PFSK-1 (cell line): ENCODE measurements at regions not wholly inside any gene's neighbourhood (a gene's known extent, or its start where the extent isn't known, plus 50 kb on each side); places are given as distances from the start of the nearest gene placed in this dataset.
A peak's percentile ranks its signal among the peaks of the same experiment; 100 is the strongest.

Source experiments
- FOXP2 ChIP-seq: optimal IDR thresholded peaks from 2 replicates; pipeline ENCODE3; 2011; ENCODE audit warnings: borderline replicate concordance, control low read depth, inconsistent platforms; ENCODE audit not compliant: insufficient read depth; ENCODE audit errors: extremely low read length, extremely low read depth
- POLR2AphosphoS5 ChIP-seq: IDR thresholded peaks from 2 replicates; pipeline ENCODE4 v1.6.1; 2012; ENCODE audit warnings: low read depth, mild to moderate bottlenecking, control low read depth, low read length, moderate library complexity
- SIN3A ChIP-seq: IDR thresholded peaks from 2 replicates; pipeline ENCODE4 v1.6.1; 2012; ENCODE audit warnings: mild to moderate bottlenecking, low read length, moderate library complexity, borderline replicate concordance; ENCODE audit not compliant: insufficient read depth
- TAF1 ChIP-seq: IDR thresholded peaks from 2 replicates; pipeline ENCODE4 v1.6.1; 2012; ENCODE audit warnings: low read length, control low read depth, borderline replicate concordance; ENCODE audit not compliant: insufficient read depth
- TF ChIP-seq, protein P1 (sequence below), 2 experiments: IDR thresholded peaks; 2 replicates each; pipeline versions ENCODE4 v1.6.1 to v1.8.0; 2011 to 2012; ENCODE audit warnings: low read depth in 2 of 2, low read length in 2 of 2, control low read depth in 1 of 2, inconsistent platforms in 1 of 2, mild to moderate bottlenecking in 1 of 2, moderate library complexity in 1 of 2; ENCODE audit not compliant: insufficient read depth in 1 of 2

GRCh38 chr13:97139691-97140090, 82.4 kb upstream of the MBNL2 start:
- TF ChIP-seq SIN3A = no peak
- no peak for TF ChIP-seq FOXP2
- TF ChIP-seq TAF1 = no peak
- no peak for TF ChIP-seq POLR2AphosphoS5
- TF ChIP-seq, protein P1, sequence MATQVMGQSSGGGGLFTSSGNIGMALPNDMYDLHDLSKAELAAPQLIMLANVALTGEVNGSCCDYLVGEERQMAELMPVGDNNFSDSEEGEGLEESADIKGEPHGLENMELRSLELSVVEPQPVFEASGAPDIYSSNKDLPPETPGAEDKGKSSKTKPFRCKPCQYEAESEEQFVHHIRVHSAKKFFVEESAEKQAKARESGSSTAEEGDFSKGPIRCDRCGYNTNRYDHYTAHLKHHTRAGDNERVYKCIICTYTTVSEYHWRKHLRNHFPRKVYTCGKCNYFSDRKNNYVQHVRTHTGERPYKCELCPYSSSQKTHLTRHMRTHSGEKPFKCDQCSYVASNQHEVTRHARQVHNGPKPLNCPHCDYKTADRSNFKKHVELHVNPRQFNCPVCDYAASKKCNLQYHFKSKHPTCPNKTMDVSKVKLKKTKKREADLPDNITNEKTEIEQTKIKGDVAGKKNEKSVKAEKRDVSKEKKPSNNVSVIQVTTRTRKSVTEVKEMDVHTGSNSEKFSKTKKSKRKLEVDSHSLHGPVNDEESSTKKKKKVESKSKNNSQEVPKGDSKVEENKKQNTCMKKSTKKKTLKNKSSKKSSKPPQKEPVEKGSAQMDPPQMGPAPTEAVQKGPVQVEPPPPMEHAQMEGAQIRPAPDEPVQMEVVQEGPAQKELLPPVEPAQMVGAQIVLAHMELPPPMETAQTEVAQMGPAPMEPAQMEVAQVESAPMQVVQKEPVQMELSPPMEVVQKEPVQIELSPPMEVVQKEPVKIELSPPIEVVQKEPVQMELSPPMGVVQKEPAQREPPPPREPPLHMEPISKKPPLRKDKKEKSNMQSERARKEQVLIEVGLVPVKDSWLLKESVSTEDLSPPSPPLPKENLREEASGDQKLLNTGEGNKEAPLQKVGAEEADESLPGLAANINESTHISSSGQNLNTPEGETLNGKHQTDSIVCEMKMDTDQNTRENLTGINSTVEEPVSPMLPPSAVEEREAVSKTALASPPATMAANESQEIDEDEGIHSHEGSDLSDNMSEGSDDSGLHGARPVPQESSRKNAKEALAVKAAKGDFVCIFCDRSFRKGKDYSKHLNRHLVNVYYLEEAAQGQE (IDR thresholded peaks at IDR 0.05; ENCODE audit: insufficient read depth in 1 of 2, low read depth in 2 of 2, low read length in 2 of 2) = no peak

- TF ChIP-seq POLR2AphosphoS5 = no peak
- no peak for TF ChIP-seq FOXP2
- TF ChIP-seq SIN3A = no peak
- no peak for TF ChIP-seq TAF1
- TF ChIP-seq, protein P1 (IDR thresholded peaks at IDR 0.05; ENCODE audit: insufficient read depth in 1 of 2, low read depth in 2 of 2, low read length in 2 of 2) = no peak
These were observed 82.0 kb upstream of the MBNL2 start for GRCh38 chr13:97140131-97140530.

DNA sequence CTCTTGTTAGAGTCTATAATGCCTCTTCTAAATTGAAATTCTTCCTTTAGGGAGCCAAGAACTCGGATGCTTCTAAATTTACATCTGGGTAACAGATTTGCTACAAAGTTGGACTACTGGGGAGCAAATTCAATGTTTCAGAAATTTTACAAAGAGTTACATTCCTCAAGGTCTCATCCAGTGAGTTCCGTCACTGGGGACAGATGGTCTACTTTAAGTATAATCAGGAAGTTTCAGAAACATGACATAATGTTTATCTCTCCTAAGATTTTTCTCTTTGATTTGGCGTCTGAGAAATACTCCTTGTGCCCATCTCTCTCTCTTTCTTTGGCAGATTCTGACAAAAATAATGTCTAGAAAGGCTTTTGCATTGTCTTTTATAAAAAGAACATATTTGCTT, 81.5 kb upstream of the MBNL2 start:
- no peak for TF ChIP-seq FOXP2
- TF ChIP-seq TAF1 = no peak
- TF ChIP-seq SIN3A = no peak

DNA sequence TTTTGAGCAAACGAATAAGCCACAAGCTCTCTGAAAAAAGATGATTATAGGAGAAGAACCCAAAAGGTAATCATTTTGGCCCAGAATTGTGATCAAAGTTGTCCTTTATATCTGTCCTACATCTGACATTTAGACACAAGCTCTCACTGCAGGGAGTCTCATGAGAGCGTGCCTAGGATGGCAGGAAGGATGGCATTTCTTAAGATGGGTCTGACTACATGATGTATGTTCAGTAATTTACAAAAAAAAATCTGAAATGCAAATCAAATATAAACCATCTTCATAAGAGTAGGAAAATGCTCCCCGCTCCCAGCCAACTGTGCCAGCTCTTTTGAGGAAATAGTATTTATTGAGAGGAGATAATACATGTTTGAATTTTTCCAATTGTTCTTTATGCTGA, 81.0 kb upstream of the MBNL2 start:
- no peak for TF ChIP-seq TAF1
- TF ChIP-seq SIN3A = no peak
- no peak for TF ChIP-seq POLR2AphosphoS5
- no peak for TF ChIP-seq FOXP2
- TF ChIP-seq, protein P1 (IDR thresholded peaks at IDR 0.05; ENCODE audit: insufficient read depth in 1 of 2, low read depth in 2 of 2, low read length in 2 of 2) = no peak

- TF ChIP-seq TAF1 (no peak), POLR2AphosphoS5 (no peak), FOXP2 (peak; percentile 59)
These were observed 80.5 kb upstream of the MBNL2 start for GRCh38 chr13:97141564-97142005.

GRCh38 chr13:97142452-97142851, 79.7 kb upstream of the MBNL2 start:
- no peak for TF ChIP-seq FOXP2
- TF ChIP-seq POLR2AphosphoS5 = no peak; the same call in 1 of the 2 replicates
- no peak for TF ChIP-seq SIN3A
- no peak for TF ChIP-seq TAF1
- TF ChIP-seq, protein P1 (IDR thresholded peaks at IDR 0.05; ENCODE audit: insufficient read depth in 1 of 2, low read depth in 2 of 2, low read length in 2 of 2) = no peak
